ENCODE measurements at regions not wholly inside any gene's neighbourhood (a gene's known extent, or its start where the extent isn't known, plus 50 kb on each side); places are given as distances from the start of the nearest gene placed in this dataset.

- no peak for TF ChIP-seq EZH2 (optimal IDR thresholded peaks at IDR 0.05; ENCODE audit: low read depth, low read length)
- no peak for TF ChIP-seq CTCF (IDR thresholded peaks at IDR 0.05; ENCODE audit: low read length)
Measured at GRCh38 chr13:59425211-59425741, 738.5 kb downstream of the DIAPH3 start.
